ENCODE measurements at regions not wholly inside any gene's neighbourhood (a gene's known extent, or its start where the extent isn't known, plus 50 kb on each side); places are given as distances from the start of the nearest gene placed in this dataset.

- Histone ChIP-seq H3K4me1 (ENCODE audit: control insufficient read depth in 2 of 2, insufficient read depth in 2 of 2, low read length in 2 of 2) (no peaks in the 10 kb centered on the region), H3K4me3 (ENCODE audit: low read length) (no peak overlapping the region), H3K9me3 (ENCODE audit: control insufficient read depth in 2 of 3, low read length in 3 of 3) (no peaks in the 10 kb centered on the region), H3K27me3 (ENCODE audit: control insufficient read depth in 2 of 2, insufficient read depth in 2 of 2, low read length in 2 of 2) (no peaks in the 10 kb centered on the region), H3K36me3 (ENCODE audit: control insufficient read depth in 2 of 3, insufficient read depth in 3 of 3, low read length in 3 of 3) (no peaks in the 10 kb centered on the region), H3K27ac (ENCODE audit: low read depth, low read length) (no peak overlapping the region)
- Mint-ChIP-seq H3K27me3 (peaks cover 0 to 4% (median 2%) of the 10 kb centered on the region in 5 donors), H3K9me3 (peaks cover 0 to 5% (median 1%) of the 10 kb centered on the region in 11 donors), H3K4me3 (no peak overlapping the region), H3K36me3 (no peaks in the 10 kb centered on the region), H3K4me1 (peaks cover 0 to 7% (median 0%) of the 10 kb centered on the region in 7 donors), H3K27ac (no peak overlapping the region)
- CTCF ChIA-PET = no interaction called here
- intact Hi-C loops (cut with micrococcal nuclease) = no loop called here
- ATAC-seq = no peak
- POLR2A ChIA-PET = no interaction called here
- no peak for DNase-seq
Observed at GRCh38 chr7:110181768-110182167, 909.2 kb upstream of the LRRN3 start.

- no peaks in the 10 kb centered on the region for H3K36me3 Mint-ChIP-seq
- intact Hi-C loops (cut with micrococcal nuclease) = no loop called here
- ATAC-seq (no peak), DNase-seq (no peak)
- no peak overlapping the region for H3K4me3 Mint-ChIP-seq
- H3K27ac ChIP-seq (ENCODE audit: low read depth, low read length) = no peak overlapping the region
- H3K27me3 Mint-ChIP-seq = peaks cover 0 to 11% (median 0%) of the 10 kb centered on the region in 5 donors
- no peaks in the 10 kb centered on the region for H3K4me1 Mint-ChIP-seq
- no peaks in the 10 kb centered on the region for H3K4me1 ChIP-seq (ENCODE audit: control insufficient read depth in 2 of 2, insufficient read depth in 2 of 2, low read length in 2 of 2)
- H3K36me3 ChIP-seq (ENCODE audit: control insufficient read depth in 2 of 3, insufficient read depth in 3 of 3, low read length in 3 of 3) = no peaks in the 10 kb centered on the region
- ChIA-PET POLR2A (no interaction called here), CTCF (no interaction called here)
- no peaks in the 10 kb centered on the region for H3K27me3 ChIP-seq (ENCODE audit: control insufficient read depth in 2 of 2, insufficient read depth in 2 of 2, low read length in 2 of 2)
- peaks cover 0 to 16% (median 8%) of the 10 kb centered on the region in 11 donors for H3K9me3 Mint-ChIP-seq
- H3K4me3 ChIP-seq (ENCODE audit: low read length) = no peak overlapping the region
- H3K27ac Mint-ChIP-seq = no peak overlapping the region
- H3K9me3 ChIP-seq (ENCODE audit: control insufficient read depth in 2 of 3, low read length in 3 of 3) = no peaks in the 10 kb centered on the region
Observed at GRCh38 chr7:110186334-110186733, 904.6 kb upstream of the LRRN3 start.

GRCh38 chr7:110187877-110188554 lies 902.9 kb upstream of the LRRN3 start:
- no peaks in the 10 kb centered on the region for H3K36me3 Mint-ChIP-seq

GRCh38 chr7:110204527-110204926 lies 886.4 kb upstream of the LRRN3 start:
- Mint-ChIP-seq H3K4me3 (no peak overlapping the region), H3K4me1 (no peaks in the 10 kb centered on the region), H3K27me3 (peaks cover 0 to 25% (median 4%) of the 10 kb centered on the region in 5 donors), H3K36me3 (peaks cover 0 to 4% (median 0%) of the 10 kb centered on the region in 5 donors), H3K9me3 (peaks cover 0 to 8% (median 0%) of the 10 kb centered on the region in 11 donors), H3K27ac (no peak overlapping the region)
- no peaks in the 10 kb centered on the region for H3K36me3 ChIP-seq (ENCODE audit: control insufficient read depth in 2 of 3, insufficient read depth in 3 of 3, low read length in 3 of 3)
- DNase-seq (no peak), ATAC-seq (no peak)
- no peaks in the 10 kb centered on the region for H3K4me1 ChIP-seq (ENCODE audit: control insufficient read depth in 2 of 2, insufficient read depth in 2 of 2, low read length in 2 of 2)
- no peaks in the 10 kb centered on the region for H3K27me3 ChIP-seq (ENCODE audit: control insufficient read depth in 2 of 2, insufficient read depth in 2 of 2, low read length in 2 of 2)
- H3K27ac ChIP-seq (ENCODE audit: low read depth, low read length) = no peak overlapping the region
- ChIA-PET POLR2A (no interaction called here), CTCF (no interaction called here)
- no peaks in the 10 kb centered on the region for H3K9me3 ChIP-seq (ENCODE audit: control insufficient read depth in 2 of 3, low read length in 3 of 3)
- no peak overlapping the region for H3K4me3 ChIP-seq (ENCODE audit: low read length)
- intact Hi-C loops (cut with micrococcal nuclease) = no loop called here

More at GRCh38 chr7:110187877-110188554, 902.9 kb upstream of the LRRN3 start:
- Histone ChIP-seq H3K9me3 (ENCODE audit: control insufficient read depth in 2 of 3, low read length in 3 of 3) (no peaks in the 10 kb centered on the region), H3K4me1 (ENCODE audit: control insufficient read depth in 2 of 2, insufficient read depth in 2 of 2, low read length in 2 of 2) (no peaks in the 10 kb centered on the region), H3K4me3 (ENCODE audit: low read length) (no peak overlapping the region), H3K36me3 (ENCODE audit: control insufficient read depth in 2 of 3, insufficient read depth in 3 of 3, low read length in 3 of 3) (no peaks in the 10 kb centered on the region), H3K27ac (ENCODE audit: low read depth, low read length) (no peak overlapping the region), H3K27me3 (ENCODE audit: control insufficient read depth in 2 of 2, insufficient read depth in 2 of 2, low read length in 2 of 2) (no peaks in the 10 kb centered on the region)
- H3K27me3 Mint-ChIP-seq = peaks cover 0 to 11% (median 0%) of the 10 kb centered on the region in 5 donors
- H3K27ac Mint-ChIP-seq = no peak overlapping the region
- POLR2A ChIA-PET = no interaction called here
- H3K4me1 Mint-ChIP-seq = no peaks in the 10 kb centered on the region
- H3K9me3 Mint-ChIP-seq = peaks cover 0 to 20% (median 8%) of the 10 kb centered on the region in 11 donors
- intact Hi-C loops (cut with micrococcal nuclease) = no loop called here
- H3K4me3 Mint-ChIP-seq = no peak overlapping the region
- no peak for ATAC-seq
- CTCF ChIA-PET = no interaction called here
- no peak for DNase-seq

GRCh38 chr7:110205899-110206298 lies 885.0 kb upstream of the LRRN3 start:
- intact Hi-C loops (cut with micrococcal nuclease) = no loop called here
- no peaks in the 10 kb centered on the region for H3K36me3 ChIP-seq (ENCODE audit: control insufficient read depth in 2 of 3, insufficient read depth in 3 of 3, low read length in 3 of 3)
- Mint-ChIP-seq H3K27me3 (peaks cover 0 to 19% (median 4%) of the 10 kb centered on the region in 5 donors), H3K9me3 (peaks cover 0 to 6% (median 0%) of the 10 kb centered on the region in 11 donors), H3K27ac (no peak overlapping the region), H3K4me1 (no peaks in the 10 kb centered on the region), H3K4me3 (no peak overlapping the region), H3K36me3 (peaks cover 0 to 4% (median 0%) of the 10 kb centered on the region in 5 donors)
- ATAC-seq (no peak), DNase-seq (no peak)
- ChIA-PET CTCF (no interaction called here), POLR2A (no interaction called here)
- H3K27me3 ChIP-seq (ENCODE audit: control insufficient read depth in 2 of 2, insufficient read depth in 2 of 2, low read length in 2 of 2) = no peaks in the 10 kb centered on the region
- no peaks in the 10 kb centered on the region for H3K4me1 ChIP-seq (ENCODE audit: control insufficient read depth in 2 of 2, insufficient read depth in 2 of 2, low read length in 2 of 2)
- H3K4me3 ChIP-seq (ENCODE audit: low read length) = no peak overlapping the region
- H3K9me3 ChIP-seq (ENCODE audit: control insufficient read depth in 2 of 3, low read length in 3 of 3) = no peaks in the 10 kb centered on the region
- H3K27ac ChIP-seq (ENCODE audit: low read depth, low read length) = no peak overlapping the region

- Histone ChIP-seq H3K36me3 (ENCODE audit: control insufficient read depth in 2 of 3, insufficient read depth in 3 of 3, low read length in 3 of 3) (no peaks in the 10 kb centered on the region), H3K4me3 (ENCODE audit: low read length) (no peak overlapping the region), H3K4me1 (ENCODE audit: control insufficient read depth in 2 of 2, insufficient read depth in 2 of 2, low read length in 2 of 2) (no peaks in the 10 kb centered on the region), H3K9me3 (ENCODE audit: control insufficient read depth in 2 of 3, low read length in 3 of 3) (no peaks in the 10 kb centered on the region), H3K27ac (ENCODE audit: low read depth, low read length) (no peak overlapping the region), H3K27me3 (ENCODE audit: control insufficient read depth in 2 of 2, insufficient read depth in 2 of 2, low read length in 2 of 2) (no peaks in the 10 kb centered on the region)
- Mint-ChIP-seq H3K36me3 (peaks cover 0 to 8% (median 0%) of the 10 kb centered on the region in 5 donors), H3K4me3 (no peak overlapping the region), H3K4me1 (no peaks in the 10 kb centered on the region), H3K9me3 (peaks cover 0 to 18% (median 8%) of the 10 kb centered on the region in 11 donors), H3K27ac (no peak overlapping the region), H3K27me3 (peaks cover 0 to 9% (median 2%) of the 10 kb centered on the region in 5 donors)
- ChIA-PET CTCF (no interaction called here), POLR2A (no interaction called here)
- intact Hi-C loops (cut with micrococcal nuclease) = no loop called here
- ATAC-seq (no peak), DNase-seq (no peak)
Observed at GRCh38 chr7:110209884-110210283, 881.0 kb upstream of the LRRN3 start.

- Mint-ChIP-seq H3K4me3 (no peak overlapping the region), H3K36me3 (peaks cover 0 to 6% (median 0%) of the 10 kb centered on the region in 5 donors), H3K9me3 (peaks cover 0 to 25% (median 10%) of the 10 kb centered on the region in 11 donors), H3K27ac (no peak overlapping the region), H3K4me1 (no peaks in the 10 kb centered on the region), H3K27me3 (peaks cover 0 to 9% (median 0%) of the 10 kb centered on the region in 5 donors)
- ATAC-seq (no peak), DNase-seq (no peak)
- POLR2A ChIA-PET = no interaction called here
- no peaks in the 10 kb centered on the region for H3K27me3 ChIP-seq (ENCODE audit: control insufficient read depth in 2 of 2, insufficient read depth in 2 of 2, low read length in 2 of 2)
- H3K36me3 ChIP-seq (ENCODE audit: control insufficient read depth in 2 of 3, insufficient read depth in 3 of 3, low read length in 3 of 3) = no peaks in the 10 kb centered on the region
- H3K4me1 ChIP-seq (ENCODE audit: control insufficient read depth in 2 of 2, insufficient read depth in 2 of 2, low read length in 2 of 2) = no peaks in the 10 kb centered on the region
- H3K27ac ChIP-seq (ENCODE audit: low read depth, low read length) = no peak overlapping the region
- intact Hi-C loops (cut with micrococcal nuclease) = no loop called here
- CTCF ChIA-PET = no interaction called here
- H3K4me3 ChIP-seq (ENCODE audit: low read length) = no peak overlapping the region
- H3K9me3 ChIP-seq (ENCODE audit: control insufficient read depth in 2 of 3, low read length in 3 of 3) = no peaks in the 10 kb centered on the region
Observed at GRCh38 chr7:110210941-110211608, 879.9 kb upstream of the LRRN3 start.

Measured in naive thymus-derived CD4-positive, alpha-beta T cell (primary cell).